H9 (cell line): ENCODE measurements at regions not wholly inside any gene's neighbourhood (a gene's known extent, or its start where the extent isn't known, plus 50 kb on each side); places are given as distances from the start of the nearest gene placed in this dataset.

Experiments
- DNase-seq: peaks from one replicate; pipeline ENCODE4 v3.0.0-alpha.2; 2017
- H2AFZ ChIP-seq: one replicate; pipeline ENCODE4 v1.6.1; 2013; ENCODE audit warnings: mild to moderate bottlenecking, low read length, control low read depth, moderate library complexity
- H2AK5ac ChIP-seq: 2 replicates; pipeline ENCODE4 v1.6.1; 2013; ENCODE audit warnings: low read length, control low read depth, mixed read lengths; ENCODE audit not compliant: insufficient read length
- H2BK120ac ChIP-seq: one replicate; pipeline ENCODE4 v1.6.1; 2013; ENCODE audit warnings: low read depth, mild to moderate bottlenecking, low read length, control low read depth, inconsistent platforms; ENCODE audit not compliant: poor library complexity, severe bottlenecking
- H2BK12ac ChIP-seq: 2 replicates; pipeline ENCODE4 v1.6.1; 2013; ENCODE audit warnings: low read length, control low read depth, mixed read lengths, low read depth; ENCODE audit not compliant: insufficient read length
- H2BK15ac ChIP-seq: 2 replicates; pipeline ENCODE4 v1.6.1; 2013; ENCODE audit warnings: low read depth, low read length, control low read depth
- H2BK20ac ChIP-seq: one replicate; pipeline ENCODE4 v1.6.1; 2013; ENCODE audit warnings: low read depth, mild to moderate bottlenecking, low read length, control low read depth, inconsistent platforms; ENCODE audit not compliant: poor library complexity, severe bottlenecking
- H2BK5ac ChIP-seq: 2 replicates; pipeline ENCODE4 v1.6.1; 2013; ENCODE audit warnings: low read length, control low read depth, mixed read lengths; ENCODE audit not compliant: insufficient read length
- H3K14ac ChIP-seq: 2 replicates; pipeline ENCODE4 v1.6.1; 2013; ENCODE audit warnings: low read length, control low read depth; ENCODE audit not compliant: insufficient read depth
- H3K18ac ChIP-seq: 2 replicates; pipeline ENCODE4 v1.6.1; 2013; ENCODE audit warnings: low read depth, mild to moderate bottlenecking, mixed read lengths, low read length, control low read depth; ENCODE audit not compliant: insufficient read length
- H3K23ac ChIP-seq: 2 replicates; pipeline ENCODE4 v1.6.1; 2013; ENCODE audit warnings: low read length, control low read depth, mixed read lengths, low read depth; ENCODE audit not compliant: insufficient read length
- H3K23me2 ChIP-seq: 2 replicates; pipeline ENCODE4 v1.6.1; 2013; ENCODE audit warnings: low read depth, mild to moderate bottlenecking, mixed read lengths, low read length, control low read depth; ENCODE audit not compliant: insufficient read length, poor library complexity, severe bottlenecking
- H3K27ac ChIP-seq: 2 replicates; pipeline ENCODE4 v1.5.1; 2013; ENCODE audit warnings: low read length, control low read depth, mixed read lengths, low read depth; ENCODE audit not compliant: insufficient read length
- H3K27me3 ChIP-seq: 2 replicates; pipeline ENCODE4 v1.6.1; 2013; ENCODE audit warnings: low read length, control low read depth, inconsistent platforms; ENCODE audit not compliant: insufficient read depth
- H3K4ac ChIP-seq: 2 replicates; pipeline ENCODE4 v1.6.1; 2013; ENCODE audit warnings: low read depth, mild to moderate bottlenecking, control low read depth, inconsistent platforms, low read length, moderate library complexity
- H3K4me1 ChIP-seq: 2 replicates; pipeline ENCODE4 v1.6.1; 2013; ENCODE audit warnings: low read length, control low read depth, inconsistent platforms; ENCODE audit not compliant: insufficient read depth
- H3K4me2 ChIP-seq: 2 replicates; pipeline ENCODE4 v1.6.1; 2013; ENCODE audit warnings: low read length, control low read depth, mixed read lengths; ENCODE audit not compliant: insufficient read length, insufficient read depth
- H3K56ac ChIP-seq: 2 replicates; pipeline ENCODE4 v1.6.1; 2013; ENCODE audit warnings: low read depth, mild to moderate bottlenecking, mixed read lengths, low read length, control low read depth; ENCODE audit not compliant: insufficient read length
- H3K79me1 ChIP-seq: 2 replicates; pipeline ENCODE4 v1.6.1; 2013; ENCODE audit warnings: low read depth, mild to moderate bottlenecking, moderate library complexity, low read length, control low read depth, inconsistent platforms; ENCODE audit not compliant: insufficient read depth, poor library complexity, severe bottlenecking
- H3K79me2 ChIP-seq: 2 replicates; pipeline ENCODE4 v1.6.1; 2013; ENCODE audit warnings: low read length, control low read depth, inconsistent platforms; ENCODE audit not compliant: insufficient read depth
- H3K9ac ChIP-seq: 2 replicates; pipeline ENCODE4 v1.6.1; 2013; ENCODE audit warnings: low read length, control low read depth, mixed read lengths; ENCODE audit not compliant: insufficient read length; ENCODE audit errors: extremely low read depth
- H3K9me3 ChIP-seq: one replicate; pipeline ENCODE4 v1.6.1; 2013; ENCODE audit warnings: low read depth, low read length, inconsistent platforms; ENCODE audit not compliant: control insufficient read depth
- H3T11ph ChIP-seq: one replicate; pipeline ENCODE4 v1.6.1; 2013; ENCODE audit warnings: mild to moderate bottlenecking, low read length, control low read depth, inconsistent platforms
- H4K20me1 ChIP-seq: one replicate; pipeline ENCODE4 v1.6.1; 2013; ENCODE audit not compliant: control insufficient read depth, insufficient read length, insufficient read depth
- H4K5ac ChIP-seq: 2 replicates; pipeline ENCODE4 v1.6.1; 2013; ENCODE audit warnings: low read depth, mild to moderate bottlenecking, mixed read lengths, low read length, control low read depth; ENCODE audit not compliant: insufficient read length
- H4K8ac ChIP-seq: replicated peaks from 2 replicates; pipeline ENCODE4 v1.6.1; 2013; ENCODE audit warnings: low read length, control low read depth, mixed read lengths, low read depth; ENCODE audit not compliant: insufficient read length
- H4K91ac ChIP-seq: 2 replicates; pipeline ENCODE4 v1.6.1; 2013; ENCODE audit warnings: low read depth, mild to moderate bottlenecking, moderate library complexity, mixed read lengths, low read length, control low read depth; ENCODE audit not compliant: insufficient read length
- H3K27ac Mint-ChIP-seq, 3 experiments: 2 replicates in 2 of 3; 3 replicates in 1 of 3; pipeline ENCODE4 v1.8.0; 2020 to 2021; ENCODE audit warnings: mixed read lengths in 3 of 3, mild to moderate bottlenecking in 1 of 3, moderate library complexity in 1 of 3
- H3K27me3 Mint-ChIP-seq: 2 replicates; pipeline ENCODE4 v1.8.0; 2021; ENCODE audit warnings: low read depth, mild to moderate bottlenecking, moderate library complexity, mixed read lengths
- H3K36me3 Mint-ChIP-seq, 3 experiments: 2 replicates in 2 of 3; 3 replicates in 1 of 3; pipeline ENCODE4 v1.8.0; 2020 to 2021; ENCODE audit warnings: low read depth in 3 of 3, mixed read lengths in 3 of 3; ENCODE audit not compliant: insufficient read depth in 1 of 3
- H3K4me1 Mint-ChIP-seq, 2 experiments: 2 replicates each; pipeline ENCODE4 v1.8.0; 2020; ENCODE audit warnings: mixed read lengths in 2 of 2
- H3K4me3 Mint-ChIP-seq, 2 experiments: 2 replicates in 1 of 2; 3 replicates in 1 of 2; pipeline ENCODE4 v1.8.0; 2020 to 2021; ENCODE audit warnings: mild to moderate bottlenecking in 2 of 2, mixed read lengths in 2 of 2, moderate library complexity in 1 of 2
- H3K9me3 Mint-ChIP-seq, 2 experiments: 2 replicates in 1 of 2; 3 replicates in 1 of 2; pipeline ENCODE4 v1.8.0; 2020; ENCODE audit warnings: mild to moderate bottlenecking in 2 of 2, mixed read lengths in 2 of 2, moderate library complexity in 1 of 2
- WGBS: extraction: QIAGEN DNeasy Blood & Tissue Kit; methylation state at CpG from one replicate; pipeline ENCODE4 v1.1.7; 2013; ENCODE audit warnings: missing lambda C conversion rate, low lambda C conversion rate, mixed read lengths; ENCODE audit not compliant: insufficient read length; ENCODE audit errors: extremely low coverage; 5-methylcytosine and 5-hydroxymethylcytosine counted together
- TF ChIP-seq, protein P1 (sequence below): fragments of 200-600 bp; sonication (generic); conservative IDR thresholded peaks from 3 replicates; pipeline ENCODE4 v1.8.0; 2021; ENCODE audit warnings: antibody characterized with exemption, mild to moderate bottlenecking

- TF ChIP-seq, protein P1, sequence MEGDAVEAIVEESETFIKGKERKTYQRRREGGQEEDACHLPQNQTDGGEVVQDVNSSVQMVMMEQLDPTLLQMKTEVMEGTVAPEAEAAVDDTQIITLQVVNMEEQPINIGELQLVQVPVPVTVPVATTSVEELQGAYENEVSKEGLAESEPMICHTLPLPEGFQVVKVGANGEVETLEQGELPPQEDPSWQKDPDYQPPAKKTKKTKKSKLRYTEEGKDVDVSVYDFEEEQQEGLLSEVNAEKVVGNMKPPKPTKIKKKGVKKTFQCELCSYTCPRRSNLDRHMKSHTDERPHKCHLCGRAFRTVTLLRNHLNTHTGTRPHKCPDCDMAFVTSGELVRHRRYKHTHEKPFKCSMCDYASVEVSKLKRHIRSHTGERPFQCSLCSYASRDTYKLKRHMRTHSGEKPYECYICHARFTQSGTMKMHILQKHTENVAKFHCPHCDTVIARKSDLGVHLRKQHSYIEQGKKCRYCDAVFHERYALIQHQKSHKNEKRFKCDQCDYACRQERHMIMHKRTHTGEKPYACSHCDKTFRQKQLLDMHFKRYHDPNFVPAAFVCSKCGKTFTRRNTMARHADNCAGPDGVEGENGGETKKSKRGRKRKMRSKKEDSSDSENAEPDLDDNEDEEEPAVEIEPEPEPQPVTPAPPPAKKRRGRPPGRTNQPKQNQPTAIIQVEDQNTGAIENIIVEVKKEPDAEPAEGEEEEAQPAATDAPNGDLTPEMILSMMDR = no peak
- H2BK12ac ChIP-seq = no peak overlapping the region
- no peak overlapping the region for H4K91ac ChIP-seq
- no CpG with 5 or more reads among the region's 3 CpGs for WGBS
- Mint-ChIP-seq H3K4me1 (no peaks in the 10 kb centered on the region), H3K9me3 (peaks cover 12 to 14% of the 10 kb centered on the region in 2 experiments), H3K36me3 (peaks cover 0 to 7% (median 4%) of the 10 kb centered on the region in 3 experiments; a peak in 4 of 7 replicates), H3K4me3 (no peak overlapping the region), H3K27ac (peak overlapping the region in 2 of 3 experiments; percentile 28 to 68; a peak in 2 of 7 replicates), H3K27me3 (no peaks in the 10 kb centered on the region)
- no peak overlapping the region for H4K5ac ChIP-seq
- H2BK15ac ChIP-seq = no peak overlapping the region
- no peaks in the 10 kb centered on the region for H3K9me3 ChIP-seq
- H3K79me2 ChIP-seq = no peaks in the 10 kb centered on the region
- no peak overlapping the region for H3K23ac ChIP-seq
- no peaks in the 10 kb centered on the region for H3K4me1 ChIP-seq
- H4K20me1 ChIP-seq = no peaks in the 10 kb centered on the region
- no peak overlapping the region for H3K18ac ChIP-seq
- no peak overlapping the region for H2BK20ac ChIP-seq
- no peaks in the 10 kb centered on the region for H3K79me1 ChIP-seq
- H3T11ph ChIP-seq = no peak overlapping the region
- no peak overlapping the region for H3K4ac ChIP-seq
- no peak overlapping the region for H2AFZ ChIP-seq
- no peak overlapping the region for H3K56ac ChIP-seq
- no peak for DNase-seq
- H3K27me3 ChIP-seq = no peaks in the 10 kb centered on the region
- H3K4me2 ChIP-seq = no peak overlapping the region
- no peak overlapping the region for H2BK5ac ChIP-seq
- no peak overlapping the region for H3K27ac ChIP-seq
- H3K9ac ChIP-seq = no peak overlapping the region
- H2AK5ac ChIP-seq = no peak overlapping the region
- H3K14ac ChIP-seq = 0 out of 2 replicates have a peak overlapping the region, but pooled peaks have one; percentile 8
- H4K8ac ChIP-seq = no peak overlapping the region
- H2BK120ac ChIP-seq = no peak overlapping the region
- no peaks in the 10 kb centered on the region for H3K23me2 ChIP-seq
Observed at GRCh38 chr9:7433508-7434292, 365.9 kb downstream of the DMAC1 start.
